H1 (cell line): ENCODE measurements at regions not wholly inside any gene's neighbourhood (a gene's known extent, or its start where the extent isn't known, plus 50 kb on each side); places are given as distances from the start of the nearest gene placed in this dataset.

ENCODE experiments used
- CBX8 ChIP-seq: fragments of 300-800, 300-1000 bp; sonication (generic); IDR thresholded peaks from 2 replicates; pipeline ENCODE4 v1.7.1; 2016; ENCODE audit warnings: low read depth, low read length, borderline replicate concordance
- CHD7 ChIP-seq: fragments of 300-600 bp; sonication (generic); IDR thresholded peaks from 2 replicates; pipeline ENCODE4 v1.7.1; 2012; ENCODE audit warnings: low read length, moderate library complexity, mild to moderate bottlenecking, inconsistent platforms; ENCODE audit not compliant: insufficient replicate concordance
- E2F6 ChIP-seq: IDR thresholded peaks from 2 replicates; pipeline ENCODE4 v1.6.1; 2012; ENCODE audit warnings: inconsistent platforms
- EGR1 ChIP-seq: IDR thresholded peaks from 2 replicates; pipeline ENCODE4 v1.6.1; 2011; ENCODE audit warnings: low read depth, low read length, borderline replicate concordance
- JUND ChIP-seq: IDR thresholded peaks from 2 replicates; pipeline ENCODE4 v1.6.1; 2011; ENCODE audit warnings: mild to moderate bottlenecking, improper control_type of control experiment, low read length
- POLR2A ChIP-seq, 2 experiments: IDR thresholded peaks; 1 replicate in 1 of 2; 2 replicates in 1 of 2; pipeline ENCODE4 v1.6.1; 2011; ENCODE audit warnings: low read depth in 2 of 2, low read length in 2 of 2, mild to moderate bottlenecking in 2 of 2; ENCODE audit errors: control extremely low read depth in 1 of 2
- RAD21 ChIP-seq, 2 experiments: IDR thresholded peaks in 1 of 2; conservative IDR thresholded peaks in 1 of 2; 2 replicates each; pipeline ENCODE4 v1.6.1; 2011; ENCODE audit warnings: low read depth in 2 of 2, low read length in 2 of 2, improper control_type of control experiment in 1 of 2, inconsistent platforms in 1 of 2, mild to moderate bottlenecking in 1 of 2, moderate library complexity in 1 of 2
- SUZ12 ChIP-seq: fragments of 200-600 bp; sonication (generic); IDR thresholded peaks from 2 replicates; pipeline ENCODE4 v1.6.1; 2012; ENCODE audit warnings: mild to moderate bottlenecking, inconsistent platforms, low read length, moderate library complexity, mixed read lengths
- ZNF274 ChIP-seq: IDR thresholded peaks from 2 replicates; pipeline ENCODE4 v1.7.0; 2012; ENCODE audit warnings: low read length, borderline replicate concordance; ENCODE audit errors: extremely low read depth

- TF ChIP-seq CHD7 (no peak), JUND (no peak), E2F6 (no peak), ZNF274 (no peak), POLR2A (IDR thresholded peaks at IDR 0.05; ENCODE audit: control extremely low read depth in 1 of 2, low read depth in 2 of 2, low read length in 2 of 2) (no peak), CBX8 (no peak), EGR1 (no peak), RAD21 (IDR thresholded peaks at IDR 0.05 in 1 of 2, conservative IDR thresholded peaks at IDR 0.05 in 1 of 2; ENCODE audit: low read depth in 2 of 2, low read length in 2 of 2) (no peak), SUZ12 (no peak)
Observed at GRCh38 chr4:117770269-117771102, 263.8 kb upstream of the NDST3 start (continued).
